SKM-1 treated with dmso at 0.1 percent for 144 hours (cell line): ENCODE measurements at regions not wholly inside any gene's neighbourhood (a gene's known extent, or its start where the extent isn't known, plus 50 kb on each side); places are given as distances from the start of the nearest gene placed in this dataset.
"Not testable (repeated sequence)": the region's sequence is repeated elsewhere in the genome, so short reads cannot be mapped to it uniquely, and the experiment has no call there.

ENCODE experiments used
- DNase-seq: peaks from one replicate; lab custom pipeline; 2025; ENCODE audit not compliant: unreplicated experiment; lab: John Stamatoyannopoulos, UW

DNA sequence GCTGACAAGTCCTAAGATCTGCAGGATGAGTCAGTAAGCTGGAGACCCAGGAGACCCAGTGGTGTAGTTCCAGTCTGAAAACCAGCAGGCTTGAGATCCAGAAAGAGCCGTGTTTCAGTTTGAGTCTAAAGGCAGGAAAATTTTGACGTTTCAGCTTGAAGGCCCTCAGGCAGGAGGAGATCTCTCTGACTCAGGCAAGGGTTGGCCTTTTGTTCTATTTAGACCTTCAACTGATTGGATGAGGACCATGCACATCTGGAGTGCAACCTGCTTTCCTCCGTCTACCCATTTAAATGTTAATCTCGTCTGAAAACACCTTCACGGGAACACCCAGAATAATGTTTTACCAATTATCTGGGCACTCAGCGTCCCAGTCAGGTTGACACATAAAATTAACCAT is 69.5 kb downstream of the NPIPA7 start:
- not testable (repeated sequence) for DNase-seq

GRCh38 chr16:16449712-16450237 is 70.8 kb downstream of the NPIPA7 start:
- not testable (repeated sequence) for DNase-seq

DNA sequence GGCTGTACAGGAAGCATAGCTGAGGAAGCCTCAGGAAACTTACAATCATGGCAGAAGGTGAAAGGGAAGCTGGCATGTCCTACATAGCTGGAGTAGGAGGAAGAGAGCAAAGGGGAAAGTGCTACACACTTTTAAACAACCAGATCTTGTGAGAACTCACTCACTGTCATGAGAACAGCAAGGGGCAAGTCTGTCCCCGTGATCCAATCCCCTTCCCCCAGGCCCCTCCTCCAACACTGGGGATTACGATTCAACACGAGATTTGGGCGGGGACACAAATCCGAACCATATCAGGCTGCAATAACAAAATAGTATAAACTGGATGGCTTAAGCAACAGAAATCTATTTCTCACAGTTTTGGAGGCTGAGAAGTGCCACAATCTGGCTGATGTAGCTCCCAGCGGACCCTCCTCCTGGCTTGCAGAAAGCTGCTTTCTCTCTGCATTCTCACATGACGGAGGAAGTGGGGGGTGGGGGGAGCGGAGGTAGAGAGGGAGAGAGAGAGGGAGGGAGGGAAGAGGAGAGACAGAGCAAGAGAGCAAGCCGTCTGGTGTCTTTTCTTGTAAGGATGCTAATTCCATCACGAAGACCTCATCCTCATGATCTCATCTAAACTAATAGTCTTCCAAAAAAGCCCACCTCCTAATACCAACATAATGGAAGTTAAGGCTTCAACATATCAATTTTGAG is 72.9 kb downstream of the NPIPA7 start:
- not testable (repeated sequence) for DNase-seq

DNA sequence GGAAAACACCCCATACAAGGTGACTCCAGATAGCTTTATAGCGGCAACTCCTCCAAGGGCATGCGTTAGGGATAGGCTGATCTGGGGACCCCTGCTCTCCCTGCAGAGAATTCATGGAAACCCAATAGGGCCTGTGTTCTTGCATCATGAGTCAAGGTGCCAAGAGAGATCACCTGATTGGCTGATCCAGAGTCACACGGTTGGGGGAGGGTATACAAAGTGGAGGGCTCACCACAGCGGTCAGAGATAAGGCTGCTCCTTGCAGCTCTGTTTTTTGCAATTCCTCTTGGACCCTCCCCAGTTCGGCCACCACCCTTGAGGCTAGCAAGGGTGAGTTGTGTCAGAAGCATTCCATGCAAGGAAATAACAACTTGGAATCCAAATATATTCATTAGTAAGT is 79.6 kb downstream of the NPIPA7 start:
- DNase-seq: not testable (repeated sequence)

GRCh38 chr16:16463792-16464191 is 84.9 kb downstream of the NPIPA7 start:
- DNase-seq: not testable (repeated sequence)

DNA sequence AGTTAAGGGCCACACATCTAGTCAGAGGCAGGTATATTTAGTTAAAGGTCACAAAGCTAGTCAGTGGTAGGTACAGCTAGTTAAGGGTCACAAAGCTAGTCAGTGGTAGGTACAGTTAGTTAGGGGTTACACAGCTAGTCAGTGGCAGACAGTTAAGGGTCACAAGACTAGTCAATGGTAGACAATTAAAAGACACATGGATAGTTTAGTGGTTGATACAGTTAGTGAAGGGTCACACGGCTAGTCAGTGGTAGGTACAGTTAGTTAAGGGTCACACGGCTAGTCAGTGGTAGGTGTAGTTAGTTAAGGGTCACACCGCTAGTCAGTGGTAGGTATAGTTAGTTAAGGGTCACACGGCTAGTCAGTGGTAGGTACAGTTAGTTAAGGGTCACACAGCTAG is 110.0 kb downstream of the NPIPA7 start:
- not testable (repeated sequence) for DNase-seq

DNA sequence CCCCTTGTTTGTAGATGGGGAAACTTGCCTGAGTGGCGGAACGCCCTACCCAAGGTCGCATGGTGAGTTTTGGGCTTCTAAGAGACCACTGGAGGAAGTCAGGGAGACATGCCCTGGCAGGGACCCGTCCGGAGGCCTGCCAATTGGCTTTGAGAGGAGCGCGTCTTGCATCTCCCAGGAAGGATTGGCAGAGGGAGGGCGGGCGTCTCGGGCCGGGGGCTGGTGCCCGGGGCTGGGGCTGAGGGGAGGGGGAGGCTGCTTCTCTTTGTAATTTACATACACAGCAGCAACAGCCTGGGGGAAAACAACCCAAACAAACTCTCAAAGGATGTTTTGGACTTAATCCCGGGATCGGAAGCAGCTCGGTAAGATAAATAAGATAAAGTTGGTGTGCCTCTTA is 110.5 kb downstream of the NPIPA7 start:
- DNase-seq: not testable (repeated sequence)

DNA sequence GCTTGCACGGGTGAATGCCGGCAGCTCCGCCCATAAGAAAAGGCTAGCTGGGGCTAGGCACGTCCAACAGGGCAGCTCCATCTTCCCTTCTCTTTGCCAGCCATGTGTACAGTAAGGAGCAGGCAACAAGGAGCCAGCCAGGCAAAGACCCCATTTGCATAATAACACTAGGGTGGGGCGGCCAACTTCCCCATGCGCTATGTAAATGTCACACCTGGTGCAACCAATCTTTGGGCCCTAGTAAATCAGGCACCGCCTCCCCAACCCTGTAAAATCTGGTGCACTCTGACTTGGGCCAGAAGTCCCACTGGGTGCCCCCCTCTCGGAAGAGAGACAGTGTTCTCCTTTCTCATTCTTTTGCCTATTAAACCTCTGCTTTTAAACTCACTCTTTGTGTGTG is 115.2 kb downstream of the NPIPA7 start:
- not testable (repeated sequence) for DNase-seq

DNA sequence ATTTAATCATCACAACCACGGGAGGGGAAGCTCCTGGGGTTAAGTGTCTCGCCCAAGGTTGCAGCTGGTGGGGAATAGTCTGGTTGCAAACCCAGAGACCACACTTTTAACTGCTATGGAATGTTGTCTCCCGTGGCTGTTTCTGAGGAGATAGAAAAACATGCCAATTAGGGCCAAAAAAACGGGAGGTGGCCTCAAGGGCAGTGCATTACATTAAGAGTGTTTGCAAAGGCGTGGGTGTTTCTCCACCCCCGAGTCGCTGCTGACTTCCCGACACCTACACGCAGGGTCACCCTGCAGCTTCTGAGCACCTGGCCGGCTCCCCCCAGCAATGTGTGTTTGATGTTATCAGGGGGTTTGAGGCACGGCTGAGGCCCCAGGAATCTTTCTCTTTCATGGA is 116.1 kb downstream of the NPIPA7 start:
- DNase-seq: not testable (repeated sequence)

- not testable (repeated sequence) for DNase-seq
Observed at GRCh38 chr16:16499875-16500274, 120.9 kb downstream of the NPIPA7 start.

DNA sequence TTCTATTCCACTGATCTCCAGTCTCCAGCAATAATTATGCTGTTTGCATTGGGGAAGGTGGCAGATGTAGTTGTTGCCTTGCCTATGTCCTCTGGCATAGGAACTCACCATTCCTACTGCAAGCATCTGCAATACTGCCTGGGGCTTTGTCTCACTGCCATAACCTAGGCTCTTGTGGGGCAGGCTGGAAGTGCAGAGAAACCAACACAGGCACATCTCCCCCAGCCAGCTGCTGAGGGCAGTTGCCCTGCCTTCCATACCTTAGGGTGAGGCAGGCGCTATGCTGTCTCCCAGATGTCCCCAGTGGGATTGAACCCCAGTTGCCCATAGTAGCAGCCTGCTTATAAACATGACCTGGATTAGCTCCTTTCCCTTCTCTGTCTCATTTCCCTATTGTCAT is 128.1 kb downstream of the NPIPA7 start:
- not testable (repeated sequence) for DNase-seq

DNA sequence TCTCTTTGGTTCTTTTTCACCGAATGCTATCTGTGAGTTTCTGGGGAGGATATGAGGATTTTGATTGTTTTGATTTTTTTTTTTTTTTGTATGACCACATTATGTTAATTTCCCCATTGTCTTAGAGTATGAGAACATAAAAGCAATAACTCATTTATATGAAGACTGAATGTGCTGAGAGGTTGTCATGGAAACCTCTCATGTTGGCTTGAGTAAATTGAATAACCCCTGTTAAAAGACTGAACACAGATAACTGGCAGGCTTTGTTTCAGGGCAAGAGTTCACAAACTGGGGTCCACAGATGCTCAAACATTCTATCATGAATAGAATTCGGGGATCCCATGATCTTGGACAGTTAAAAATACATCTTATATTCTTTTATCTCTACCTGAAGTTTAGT is 129.4 kb downstream of the NPIPA7 start:
- DNase-seq: not testable (repeated sequence)

GRCh38 chr16:16519395-16519794 is 140.5 kb downstream of the NPIPA7 start:
- not testable (repeated sequence) for DNase-seq

DNA sequence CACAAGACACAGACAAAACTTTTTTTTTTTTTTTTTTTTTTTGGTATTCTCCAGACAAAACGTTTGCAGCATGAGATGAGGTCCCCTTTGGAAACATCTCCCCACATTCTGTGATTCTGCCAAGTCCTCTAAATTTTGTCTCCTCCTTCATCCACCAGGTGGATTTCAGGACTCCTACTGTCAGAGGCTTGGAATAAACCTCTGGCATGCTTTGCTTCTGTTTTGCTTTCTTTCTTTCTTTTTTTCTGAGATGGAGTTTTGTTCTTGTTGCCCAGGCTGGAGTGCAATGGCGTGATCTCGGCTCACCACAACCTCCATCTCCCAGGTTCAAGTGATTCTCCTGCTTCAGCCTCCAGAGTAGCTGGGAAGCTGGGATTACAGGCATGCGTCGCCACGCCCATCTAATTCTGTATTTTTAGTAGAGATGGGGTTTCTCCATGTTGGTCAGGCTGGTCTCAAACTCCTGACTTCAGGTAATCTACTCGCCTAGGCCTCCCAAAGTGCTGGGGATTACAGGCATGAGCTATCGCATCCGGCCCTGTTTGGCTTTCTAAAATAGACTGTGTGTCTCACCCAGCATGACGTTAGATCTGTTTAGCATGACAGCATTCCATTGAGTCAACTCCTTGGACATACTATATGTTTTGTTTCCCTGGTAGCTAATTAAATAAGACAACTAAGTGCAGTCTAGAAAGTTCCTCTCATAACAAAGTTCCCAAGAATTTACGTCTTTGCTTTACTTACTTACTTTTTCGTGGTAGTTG is 142.5 kb downstream of the NPIPA7 start:
- not testable (repeated sequence) for DNase-seq

- DNase-seq: not testable (repeated sequence)
Observed at GRCh38 chr16:16526998-16527397, 148.1 kb downstream of the NPIPA7 start.

DNA sequence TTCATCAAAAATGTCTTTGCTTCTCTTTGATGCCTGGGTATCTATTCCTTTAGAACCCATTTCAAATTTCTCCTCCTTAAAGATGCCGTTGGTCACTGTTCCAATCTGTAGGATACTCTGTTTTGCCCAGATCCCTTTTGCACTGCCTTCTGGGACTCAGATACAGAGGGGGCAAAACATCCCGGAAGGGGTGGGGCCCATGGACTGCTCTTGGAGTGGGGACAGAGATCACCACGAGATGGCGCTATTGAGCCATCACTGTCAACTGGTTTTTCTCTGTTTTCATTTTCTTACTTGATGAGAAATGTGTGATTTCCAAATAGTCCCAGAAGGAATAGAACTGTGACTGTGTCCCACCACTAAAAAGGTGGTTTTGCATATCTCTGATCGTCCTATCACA is 151.8 kb downstream of the NPIPA7 start:
- DNase-seq: not testable (repeated sequence)

- not testable (repeated sequence) for DNase-seq
Observed at GRCh38 chr16:16535565-16535964, 156.6 kb downstream of the NPIPA7 start.

DNA sequence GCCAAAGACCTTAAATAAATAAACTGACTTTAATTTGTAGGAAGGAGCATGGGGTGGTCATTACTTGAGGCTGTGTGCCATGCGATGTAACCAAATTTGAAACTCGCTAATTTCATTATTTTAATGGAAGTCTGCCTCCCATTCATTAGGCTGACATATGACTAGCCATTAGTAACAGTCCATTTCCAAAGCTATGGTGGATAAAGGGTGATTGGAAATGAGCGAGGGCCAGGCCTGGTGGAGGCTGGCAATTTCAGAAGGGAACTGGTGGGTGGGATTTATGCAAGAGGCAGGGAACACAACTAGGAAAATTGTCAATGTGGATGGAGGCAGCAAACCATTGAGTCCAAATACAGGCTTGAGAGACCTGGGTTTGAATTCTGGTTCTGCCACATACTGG is 157.2 kb downstream of the NPIPA7 start:
- not testable (repeated sequence) for DNase-seq

- not testable (repeated sequence) for DNase-seq
Observed at GRCh38 chr16:16549710-16550109, 170.8 kb downstream of the NPIPA7 start.

DNA sequence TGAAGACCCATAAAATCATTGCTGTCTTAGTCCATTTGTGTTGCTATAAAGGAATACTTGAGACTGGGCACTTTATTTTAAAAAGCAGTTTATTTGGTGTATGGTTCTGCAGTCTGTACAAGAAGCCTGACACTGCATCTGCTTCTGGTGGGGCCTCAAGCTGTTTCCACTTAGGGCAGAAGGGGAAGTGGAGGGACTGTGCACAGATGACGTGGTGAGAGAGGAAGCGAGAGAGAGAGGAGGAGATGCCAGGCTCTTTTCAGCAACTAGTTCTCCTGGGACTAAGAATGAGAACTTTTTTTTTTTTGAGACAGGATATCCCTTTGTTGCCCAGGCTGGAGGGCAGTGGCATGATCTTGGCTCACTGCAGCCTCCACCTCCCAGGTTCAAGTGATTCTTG is 171.9 kb downstream of the NPIPA7 start:
- not testable (repeated sequence) for DNase-seq

GRCh38 chr16:16552819-16553340 is 173.9 kb downstream of the NPIPA7 start:
- DNase-seq: not testable (repeated sequence)
